ENCODE measurements at regions not wholly inside any gene's neighbourhood (a gene's known extent, or its start where the extent isn't known, plus 50 kb on each side); places are given as distances from the start of the nearest gene placed in this dataset.

- Histone ChIP-seq H3K27me3 (replicated peaks; ENCODE audit: control insufficient read depth, insufficient read depth, low read length) (peaks cover 1% of the 10 kb centered on the region; the same call in 1 of the 2 replicates), H3K36me3 (ENCODE audit: control insufficient read depth, insufficient read depth, low read length) (no peaks in the 10 kb centered on the region), H3K4me3 (replicated peaks; ENCODE audit: low read depth, low read length) (no peak overlapping the region)
- TF ChIP-seq CTCF (IDR thresholded peaks at IDR 0.05; ENCODE audit: insufficient read depth, low read length, poor library complexity, severe bottlenecking), result no peak
- DNase-seq (ENCODE audit: extremely low read depth, insufficient read length), result no peak
These were observed 114.9 kb upstream of the SLC25A48 start for GRCh38 chr5:135719428-135720063.

- peaks cover 1% of the 10 kb centered on the region; the same call in 1 of the 2 replicates for H3K27me3 ChIP-seq (replicated peaks; ENCODE audit: control insufficient read depth, insufficient read depth, low read length)
- no peak for TF ChIP-seq CTCF (IDR thresholded peaks at IDR 0.05; ENCODE audit: insufficient read depth, low read length, poor library complexity, severe bottlenecking)
- no peak for DNase-seq (ENCODE audit: extremely low read depth, insufficient read length)
- H3K36me3 ChIP-seq (ENCODE audit: control insufficient read depth, insufficient read depth, low read length), result no peaks in the 10 kb centered on the region
- no peak overlapping the region for H3K4me3 ChIP-seq (replicated peaks; ENCODE audit: low read depth, low read length)
These were observed 115.8 kb upstream of the SLC25A48 start for GRCh38 chr5:135718651-135719050.

GRCh38 chr5:135718151-135718550 is 116.3 kb upstream of the SLC25A48 start:
- Histone ChIP-seq H3K27me3 (replicated peaks; ENCODE audit: control insufficient read depth, insufficient read depth, low read length) (peaks cover 1% of the 10 kb centered on the region; the same call in 1 of the 2 replicates), H3K36me3 (ENCODE audit: control insufficient read depth, insufficient read depth, low read length) (no peaks in the 10 kb centered on the region), H3K4me3 (replicated peaks; ENCODE audit: low read depth, low read length) (no peak overlapping the region)
- no peak for TF ChIP-seq CTCF (IDR thresholded peaks at IDR 0.05; ENCODE audit: insufficient read depth, low read length, poor library complexity, severe bottlenecking)
- no peak for DNase-seq (ENCODE audit: extremely low read depth, insufficient read length)

- peaks cover 1% of the 10 kb centered on the region for H3K27me3 ChIP-seq (replicated peaks; ENCODE audit: control insufficient read depth, insufficient read depth, low read length)
- TF ChIP-seq CTCF (IDR thresholded peaks at IDR 0.05; ENCODE audit: insufficient read depth, low read length, poor library complexity, severe bottlenecking), result no peak
- H3K36me3 ChIP-seq (ENCODE audit: control insufficient read depth, insufficient read depth, low read length), result no peaks in the 10 kb centered on the region
- no peak overlapping the region for H3K4me3 ChIP-seq (replicated peaks; ENCODE audit: low read depth, low read length)
- DNase-seq (ENCODE audit: extremely low read depth, insufficient read length), result no peak
These were observed 119.0 kb upstream of the SLC25A48 start for GRCh38 chr5:135715267-135716055.

GRCh38 chr5:135714126-135714894 is 120.2 kb upstream of the SLC25A48 start:
- no peak for DNase-seq (ENCODE audit: extremely low read depth, insufficient read length)
- no peaks in the 10 kb centered on the region for H3K36me3 ChIP-seq (ENCODE audit: control insufficient read depth, insufficient read depth, low read length)
- H3K27me3 ChIP-seq (replicated peaks; ENCODE audit: control insufficient read depth, insufficient read depth, low read length), result peaks cover 1% of the 10 kb centered on the region
- no peak for TF ChIP-seq CTCF (IDR thresholded peaks at IDR 0.05; ENCODE audit: insufficient read depth, low read length, poor library complexity, severe bottlenecking)
- no peak overlapping the region for H3K4me3 ChIP-seq (replicated peaks; ENCODE audit: low read depth, low read length)
